SJSA1 (cell line): ENCODE measurements at regions not wholly inside any gene's neighbourhood (a gene's known extent, or its start where the extent isn't known, plus 50 kb on each side); places are given as distances from the start of the nearest gene placed in this dataset.
A peak's percentile ranks its signal among the peaks of the same experiment; 100 is the strongest.
"Not testable (repeated sequence)": the region's sequence is repeated elsewhere in the genome, so short reads cannot be mapped to it uniquely, and the experiment has no call there.

Experiments used
- DNase-seq, 2 experiments: peaks; one replicate each; pipeline ENCODE4 v3.0.0-alpha.2; 2015 to 2020; ENCODE audit warnings: low spot score in 2 of 2, low read depth in 1 of 2
- H3K27ac ChIP-seq: fragments of 250-450 bp; sonication (Bioruptor Pico); 2 replicates; pipeline ENCODE4 v1.5.1; 2020; ENCODE audit warnings: mild to moderate bottlenecking, moderate library complexity
- H3K27me3 ChIP-seq: fragments of 250-450 bp; sonication (Bioruptor Pico); replicated peaks from 2 replicates; pipeline ENCODE4 v1.5.1; 2020; ENCODE audit warnings: mild to moderate bottlenecking, moderate library complexity
- H3K36me3 ChIP-seq: fragments of 250-450 bp; sonication (Bioruptor Pico); 2 replicates; pipeline ENCODE4 v1.5.1; 2020; ENCODE audit warnings: mild to moderate bottlenecking
- H3K4me1 ChIP-seq: fragments of 250-450 bp; sonication (Bioruptor Pico); replicated peaks from 2 replicates; pipeline ENCODE4 v1.6.1; 2021; ENCODE audit warnings: mild to moderate bottlenecking
- H3K4me3 ChIP-seq: fragments of 250-450 bp; sonication (Bioruptor Pico); 2 replicates; pipeline ENCODE4 v1.5.1; 2020; ENCODE audit warnings: mild to moderate bottlenecking
- H3K9me3 ChIP-seq: fragments of 250-450 bp; sonication (Bioruptor Pico); replicated peaks from 2 replicates; pipeline ENCODE4 v1.5.1; 2020; ENCODE audit warnings: mild to moderate bottlenecking

DNA sequence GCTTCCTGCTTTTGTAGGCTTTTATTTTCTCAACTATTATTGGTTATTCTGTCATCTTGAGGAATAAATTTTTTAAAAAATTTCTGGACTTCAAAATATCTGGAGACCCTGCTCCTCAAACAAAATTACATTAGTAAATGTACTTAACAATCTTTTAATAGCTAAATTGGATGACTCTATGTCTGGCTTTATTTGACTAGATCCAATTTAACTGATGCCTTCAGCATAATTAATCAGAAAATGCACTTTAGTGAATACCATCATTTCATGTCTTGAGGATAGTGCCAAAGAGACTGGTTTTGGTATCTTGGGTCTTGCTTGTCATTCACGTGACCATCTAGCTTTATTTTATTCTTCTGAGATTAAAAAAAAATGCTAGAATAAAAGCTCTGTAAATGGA lies 1301.2 kb downstream of the JRKL start:
- Histone ChIP-seq H3K4me3 (no peak overlapping the region), H3K4me1 (no peaks in the 10 kb centered on the region), H3K36me3 (no peaks in the 10 kb centered on the region), H3K27ac (no peak overlapping the region), H3K9me3 (no peaks in the 10 kb centered on the region), H3K27me3 (no peaks in the 10 kb centered on the region)
- DNase-seq: no peak

GRCh38 chr11:97702951-97703350 lies 1313.1 kb downstream of the JRKL start:
- Histone ChIP-seq H3K9me3 (no peaks in the 10 kb centered on the region), H3K4me1 (no peaks in the 10 kb centered on the region), H3K27ac (no peak overlapping the region), H3K4me3 (no peak overlapping the region), H3K36me3 (no peaks in the 10 kb centered on the region), H3K27me3 (no peaks in the 10 kb centered on the region)
- no peak for DNase-seq

DNA sequence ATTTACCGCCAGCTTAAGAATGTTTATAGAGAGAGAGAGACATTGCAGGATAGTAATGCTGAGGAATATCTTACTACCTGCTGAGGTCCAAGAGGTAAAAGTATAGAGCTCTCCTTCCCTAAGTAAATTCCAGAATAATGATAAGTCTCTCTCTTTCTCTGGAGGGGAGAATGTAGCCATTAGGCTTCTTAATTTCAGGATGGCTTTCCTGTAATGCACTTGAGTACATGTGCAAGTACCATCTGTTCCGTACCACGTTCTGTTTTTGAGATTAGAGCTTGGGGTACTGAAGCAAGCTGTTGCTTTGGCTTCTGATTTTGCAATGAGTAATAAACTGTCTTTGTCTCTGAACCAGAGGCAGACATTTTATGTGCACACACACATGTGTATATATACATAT lies 1314.0 kb downstream of the JRKL start:
- Histone ChIP-seq H3K4me1 (no peaks in the 10 kb centered on the region), H3K4me3 (no peak overlapping the region), H3K27me3 (no peaks in the 10 kb centered on the region), H3K36me3 (no peaks in the 10 kb centered on the region), H3K27ac (no peak overlapping the region), H3K9me3 (no peaks in the 10 kb centered on the region)
- no peak for DNase-seq

DNA sequence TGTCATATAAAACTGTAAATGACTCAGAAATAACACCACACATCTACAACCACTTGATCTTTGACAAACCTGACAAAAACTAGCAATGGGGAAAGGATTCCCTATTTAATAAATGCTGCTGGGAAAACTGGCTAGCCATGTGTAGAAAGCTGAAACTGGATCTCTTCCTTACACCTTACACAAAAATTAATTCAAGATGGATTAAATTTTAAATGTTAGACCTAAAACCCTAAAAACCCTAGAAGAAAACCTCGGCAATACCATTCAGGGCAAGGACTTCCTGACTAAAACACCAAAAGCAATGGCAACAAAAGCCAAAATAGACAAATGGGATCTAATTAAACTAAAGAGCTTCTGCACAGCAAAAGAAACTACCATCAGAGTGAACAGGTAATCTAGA lies 1315.3 kb upstream of the CNTN5 start:
- H3K27ac ChIP-seq, H3K9me3 ChIP-seq, H3K4me1 ChIP-seq, H3K4me3 ChIP-seq, H3K27me3 ChIP-seq, DNase-seq, H3K36me3 ChIP-seq: not testable (repeated sequence)

DNA sequence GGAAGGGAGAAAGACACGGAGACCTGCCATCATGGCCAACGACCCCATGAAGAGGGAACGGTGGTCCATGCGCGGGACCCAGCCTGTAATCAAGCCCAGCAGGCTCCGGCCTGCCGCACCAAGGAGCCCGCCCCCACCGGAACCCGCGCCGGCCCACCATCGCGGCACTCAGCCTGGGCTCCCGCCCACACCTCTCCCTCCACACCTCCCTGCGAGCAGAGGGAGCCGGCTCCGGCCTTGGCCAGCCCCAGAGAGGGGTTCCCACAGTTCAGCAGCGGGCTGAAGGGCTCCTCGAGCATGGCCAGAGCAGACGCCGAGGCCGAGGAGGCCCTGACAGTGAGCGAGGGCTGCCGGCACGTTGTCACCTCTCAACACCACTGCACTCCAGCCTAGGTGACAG lies 1302.8 kb upstream of the CNTN5 start:
- no peak overlapping the region for H3K27ac ChIP-seq
- H3K4me1 ChIP-seq: no peaks in the 10 kb centered on the region
- no peaks in the 10 kb centered on the region for H3K27me3 ChIP-seq
- H3K4me3 ChIP-seq: no peak overlapping the region
- H3K36me3 ChIP-seq: no peaks in the 10 kb centered on the region
- H3K9me3 ChIP-seq: no peaks in the 10 kb centered on the region
- no peak for DNase-seq

DNA sequence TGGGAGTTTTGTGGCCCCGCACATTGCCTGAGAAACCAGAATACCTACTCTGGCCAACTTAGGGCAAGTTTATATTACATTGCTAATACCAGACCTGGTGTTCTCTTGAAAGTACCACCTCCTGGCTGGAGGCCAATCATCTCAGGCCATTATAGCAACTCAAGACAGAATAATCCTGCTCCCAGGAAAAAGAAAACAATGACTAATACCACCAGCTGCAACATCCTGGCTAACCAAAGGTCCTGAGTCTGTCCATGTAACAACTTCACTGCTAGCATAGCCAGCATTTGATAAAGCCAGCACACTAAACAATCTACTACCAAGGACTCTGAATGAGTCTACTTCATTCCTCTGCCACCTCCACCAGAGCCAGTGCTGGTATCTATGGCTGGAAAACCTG lies 1298.7 kb upstream of the CNTN5 start:
- no peak overlapping the region for H3K27ac ChIP-seq
- no peak overlapping the region for H3K4me3 ChIP-seq
- H3K9me3 ChIP-seq: no peaks in the 10 kb centered on the region
- no peaks in the 10 kb centered on the region for H3K27me3 ChIP-seq
- H3K36me3 ChIP-seq: no peaks in the 10 kb centered on the region
- H3K4me1 ChIP-seq: no peaks in the 10 kb centered on the region
- peak in 1 of 2 experiments; percentile 1 for DNase-seq

GRCh38 chr11:97722721-97723120 lies 1298.0 kb upstream of the CNTN5 start:
- no peak for DNase-seq
- no peaks in the 10 kb centered on the region for H3K4me1 ChIP-seq
- no peak overlapping the region for H3K27ac ChIP-seq
- H3K27me3 ChIP-seq: no peaks in the 10 kb centered on the region
- no peaks in the 10 kb centered on the region for H3K36me3 ChIP-seq
- no peaks in the 10 kb centered on the region for H3K9me3 ChIP-seq
- H3K4me3 ChIP-seq: no peak overlapping the region

DNA sequence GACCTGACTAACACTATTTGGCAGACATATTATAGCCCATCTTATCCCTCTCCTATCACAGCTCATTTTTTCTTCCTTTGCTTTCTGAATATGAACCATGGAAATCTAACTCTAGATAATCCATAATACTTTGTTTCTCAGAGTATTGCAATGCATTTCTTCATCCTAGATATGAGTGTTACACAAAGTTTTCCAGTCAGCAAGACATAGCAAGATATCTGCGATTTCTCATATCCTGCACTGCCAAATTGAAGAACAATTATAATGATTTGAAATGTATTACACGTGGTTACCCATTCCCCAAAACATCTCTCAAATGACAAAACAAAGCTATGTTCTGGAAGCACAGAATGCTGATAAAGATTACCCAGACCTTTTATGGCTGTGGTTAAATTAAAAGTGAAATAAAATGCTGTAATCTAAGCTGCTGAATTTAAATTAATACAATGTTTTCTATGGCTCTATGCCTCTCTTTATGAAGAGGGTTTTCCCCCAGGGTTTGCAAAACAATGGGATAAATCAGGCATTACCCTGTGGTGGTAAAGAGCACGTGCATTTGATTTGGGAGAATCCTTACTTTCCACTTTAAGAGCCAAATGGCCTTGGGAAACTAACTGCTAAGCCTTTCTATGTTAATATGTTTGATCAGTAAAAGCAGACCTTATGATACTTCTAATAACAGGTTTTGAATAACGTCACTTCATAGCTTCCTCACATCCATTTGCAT lies 1291.0 kb upstream of the CNTN5 start:
- Histone ChIP-seq H3K36me3 (no peaks in the 10 kb centered on the region), H3K27me3 (no peaks in the 10 kb centered on the region), H3K4me3 (no peak overlapping the region), H3K9me3 (no peaks in the 10 kb centered on the region), H3K4me1 (no peaks in the 10 kb centered on the region), H3K27ac (no peak overlapping the region)
- DNase-seq: no peak

DNA sequence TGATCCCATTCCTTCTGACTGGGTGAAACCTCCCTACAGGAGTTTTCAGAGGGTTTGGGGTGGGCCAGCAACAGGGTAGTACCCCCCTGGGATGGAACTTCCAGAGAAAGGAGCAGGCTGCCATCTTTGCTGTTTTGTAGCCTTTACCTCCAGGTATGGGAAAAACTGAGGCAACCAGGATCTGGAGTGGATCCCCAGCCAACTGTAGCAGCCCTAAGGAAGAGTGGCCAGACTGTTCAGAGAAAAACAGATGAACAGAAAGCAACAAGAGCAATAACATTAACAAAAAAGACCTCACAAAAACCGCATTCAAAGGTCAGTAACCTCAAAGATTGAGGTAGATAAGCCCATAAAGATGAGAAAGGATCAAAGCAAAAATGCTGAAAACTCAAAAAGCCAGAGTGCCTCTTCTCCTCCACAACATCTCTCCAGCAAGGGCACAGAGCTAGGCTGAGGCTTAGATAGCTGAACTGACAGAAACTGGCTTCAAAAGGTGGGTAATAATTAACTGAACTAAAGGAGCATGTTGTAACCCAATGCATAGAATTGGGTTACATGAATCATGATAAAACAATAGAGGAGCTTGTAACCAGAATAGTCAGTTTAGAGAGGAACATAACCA lies 1288.6 kb upstream of the CNTN5 start:
- no peaks in the 10 kb centered on the region for H3K27me3 ChIP-seq
- no peak for DNase-seq
- H3K36me3 ChIP-seq: no peaks in the 10 kb centered on the region
- no peak overlapping the region for H3K27ac ChIP-seq
- H3K9me3 ChIP-seq: no peaks in the 10 kb centered on the region
- H3K4me3 ChIP-seq: no peak overlapping the region
- H3K4me1 ChIP-seq: no peaks in the 10 kb centered on the region

DNA sequence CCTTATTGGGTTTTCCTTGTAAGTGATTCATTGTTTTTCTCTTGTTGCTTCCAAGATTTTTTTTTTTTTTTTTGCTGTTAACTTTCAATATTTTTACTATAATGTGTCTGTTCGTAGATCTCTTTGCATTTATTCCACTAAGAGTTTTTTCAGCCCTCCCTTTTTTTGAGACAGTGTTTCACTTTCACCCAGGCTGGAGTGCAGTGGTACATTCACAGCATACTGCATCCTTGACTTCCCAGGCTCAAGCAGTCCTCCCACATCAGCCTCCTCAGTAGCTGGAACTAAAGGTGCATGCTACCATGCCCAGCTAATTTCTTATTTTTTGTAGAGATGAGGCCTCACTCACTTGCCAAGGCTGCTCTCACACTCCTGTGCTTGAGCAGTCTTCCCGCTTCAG lies 1282.0 kb upstream of the CNTN5 start:
- H3K9me3 ChIP-seq: no peaks in the 10 kb centered on the region
- H3K27me3 ChIP-seq: no peaks in the 10 kb centered on the region
- no peak for DNase-seq
- no peaks in the 10 kb centered on the region for H3K4me1 ChIP-seq
- H3K27ac ChIP-seq: no peak overlapping the region
- H3K36me3 ChIP-seq: no peaks in the 10 kb centered on the region
- no peak overlapping the region for H3K4me3 ChIP-seq

GRCh38 chr11:97739932-97740800 lies 1280.6 kb upstream of the CNTN5 start:
- no peaks in the 10 kb centered on the region for H3K4me1 ChIP-seq
- H3K4me3 ChIP-seq: no peak overlapping the region
- no peak for DNase-seq
- no peaks in the 10 kb centered on the region for H3K9me3 ChIP-seq
- H3K36me3 ChIP-seq: no peaks in the 10 kb centered on the region
- H3K27me3 ChIP-seq: no peaks in the 10 kb centered on the region
- no peak overlapping the region for H3K27ac ChIP-seq

DNA sequence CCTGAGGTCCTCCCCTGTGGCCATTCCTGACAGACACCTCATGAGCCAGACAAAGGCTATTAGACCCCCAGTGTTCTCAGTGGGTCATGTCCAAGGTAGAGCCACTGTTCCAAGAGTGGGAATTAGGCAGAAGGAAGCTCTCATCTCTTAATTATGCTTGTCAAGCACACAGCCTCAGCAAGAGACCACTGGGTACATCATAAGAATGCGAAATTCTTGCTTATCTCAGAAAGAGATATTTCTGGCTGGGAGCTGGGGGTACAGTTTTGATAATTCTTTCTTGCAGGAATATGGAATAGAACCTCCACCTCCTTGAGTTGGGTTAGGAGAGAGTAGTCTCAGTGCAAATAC lies 1280.0 kb upstream of the CNTN5 start:
- no peak for DNase-seq
- Histone ChIP-seq H3K27me3 (no peaks in the 10 kb centered on the region), H3K4me1 (no peaks in the 10 kb centered on the region), H3K4me3 (no peak overlapping the region), H3K27ac (no peak overlapping the region), H3K36me3 (no peaks in the 10 kb centered on the region), H3K9me3 (no peaks in the 10 kb centered on the region)

DNA sequence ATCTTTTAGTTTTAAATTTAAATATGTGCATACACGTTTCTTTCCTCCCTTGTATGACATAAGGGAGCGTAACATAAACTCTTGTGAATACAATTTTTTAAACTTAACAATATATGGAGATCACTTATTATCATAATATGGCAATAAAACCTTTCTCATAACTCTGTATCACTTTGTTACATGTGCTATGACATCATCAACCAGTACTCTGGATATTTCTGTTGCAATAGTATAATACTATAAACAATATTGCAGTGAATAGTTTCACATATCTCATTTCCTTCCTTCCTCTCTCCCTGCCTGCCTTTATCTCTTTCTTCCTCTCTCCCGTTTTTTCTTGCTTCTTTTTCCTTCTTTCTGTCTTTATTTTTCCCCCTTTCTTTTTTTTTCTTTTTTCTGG lies 1278.0 kb upstream of the CNTN5 start:
- DNase-seq: no peak
- Histone ChIP-seq H3K27me3 (no peaks in the 10 kb centered on the region), H3K4me1 (no peaks in the 10 kb centered on the region), H3K4me3 (no peak overlapping the region), H3K9me3 (no peaks in the 10 kb centered on the region), H3K36me3 (no peaks in the 10 kb centered on the region), H3K27ac (no peak overlapping the region)

DNA sequence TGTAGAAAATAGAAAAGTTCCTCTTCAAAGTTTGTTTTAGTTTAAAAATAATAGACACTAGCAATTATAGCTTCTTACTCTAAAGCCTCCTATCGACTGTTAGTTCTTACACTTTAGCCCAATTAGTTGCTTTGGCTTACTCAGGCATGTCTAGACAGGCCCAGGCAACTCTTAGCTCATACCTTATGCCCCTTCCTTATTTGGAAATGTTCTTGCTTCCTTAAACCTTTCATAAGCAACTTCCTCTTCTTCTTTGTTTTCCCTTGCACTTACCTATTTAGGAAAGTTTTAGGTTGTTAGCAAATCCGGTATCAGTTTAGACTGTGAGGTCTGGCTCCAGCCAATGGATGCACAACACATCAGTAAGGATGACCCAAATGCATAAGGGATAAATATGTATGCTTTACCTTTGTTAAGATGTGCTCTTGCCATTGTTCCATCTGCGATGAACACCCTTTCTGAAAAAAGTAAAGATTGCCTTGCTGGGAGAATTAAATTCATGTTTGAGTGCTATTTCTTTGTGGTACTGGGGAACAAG lies 1277.5 kb upstream of the CNTN5 start:
- Histone ChIP-seq H3K36me3 (no peaks in the 10 kb centered on the region), H3K27me3 (no peaks in the 10 kb centered on the region), H3K4me3 (no peak overlapping the region), H3K4me1 (no peaks in the 10 kb centered on the region), H3K9me3 (no peaks in the 10 kb centered on the region), H3K27ac (no peak overlapping the region)
- no peak for DNase-seq
